Stimulated activated CD8-positive, alpha-beta memory T cell treated with anti-CD3 and anti-CD28 coated beads, Interleukin-12 subunit alpha, Interleukin-12 subunit beta, amount 100 ng/mL, for 4 hours (primary cell): ENCODE measurements at regions not wholly inside any gene's neighbourhood (a gene's known extent, or its start where the extent isn't known, plus 50 kb on each side); places are given as distances from the start of the nearest gene placed in this dataset.
"Not testable (repeated sequence)": the region's sequence is repeated elsewhere in the genome, so short reads cannot be mapped to it uniquely, and the experiment has no call there.

Experiments
- DNase-seq: peaks from one replicate; pipeline ENCODE4 v3.0.0-alpha.2; 2020; ENCODE audit warnings: low read depth

DNA sequence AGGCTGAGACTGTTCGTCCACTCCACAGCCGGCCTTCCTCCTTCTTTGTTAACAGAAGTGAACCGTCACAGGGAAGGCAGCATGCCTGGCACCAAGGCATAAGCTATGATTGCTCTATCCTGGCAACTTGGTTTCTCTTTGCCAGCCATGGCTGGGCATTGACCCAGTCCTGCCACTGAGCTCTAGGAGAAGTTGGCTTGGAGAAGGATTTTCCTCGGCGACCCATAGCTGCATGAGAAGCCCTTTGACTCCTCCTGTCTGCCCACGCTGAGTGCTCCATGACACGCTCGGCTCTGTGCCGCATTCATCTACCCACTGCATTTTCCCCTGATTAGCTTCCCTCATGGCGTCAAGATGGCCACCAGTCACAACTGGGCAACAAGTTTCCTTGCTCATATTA lies 111.8 kb upstream of the EXOC2 start:
- no peak for DNase-seq

DNA sequence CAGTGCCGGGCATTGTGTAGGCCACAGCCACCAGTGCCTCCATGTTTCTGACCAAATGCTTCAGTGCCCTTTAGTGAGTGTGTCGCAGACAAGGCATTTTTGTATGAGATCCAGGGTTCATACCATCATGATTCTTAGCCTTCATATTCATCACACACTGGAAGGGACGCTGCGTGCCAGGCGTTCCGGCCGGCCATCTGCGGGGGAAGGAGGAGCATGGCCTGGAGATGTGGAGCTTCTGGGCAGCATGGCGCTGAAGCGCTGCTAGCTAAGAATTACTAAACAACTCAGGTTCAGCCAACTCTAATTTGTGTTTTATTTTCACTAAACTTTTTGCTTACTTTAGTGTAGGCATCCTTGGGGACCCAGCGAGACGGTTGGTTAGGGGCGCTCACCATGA lies 111.4 kb upstream of the EXOC2 start:
- DNase-seq, result no peak

DNA sequence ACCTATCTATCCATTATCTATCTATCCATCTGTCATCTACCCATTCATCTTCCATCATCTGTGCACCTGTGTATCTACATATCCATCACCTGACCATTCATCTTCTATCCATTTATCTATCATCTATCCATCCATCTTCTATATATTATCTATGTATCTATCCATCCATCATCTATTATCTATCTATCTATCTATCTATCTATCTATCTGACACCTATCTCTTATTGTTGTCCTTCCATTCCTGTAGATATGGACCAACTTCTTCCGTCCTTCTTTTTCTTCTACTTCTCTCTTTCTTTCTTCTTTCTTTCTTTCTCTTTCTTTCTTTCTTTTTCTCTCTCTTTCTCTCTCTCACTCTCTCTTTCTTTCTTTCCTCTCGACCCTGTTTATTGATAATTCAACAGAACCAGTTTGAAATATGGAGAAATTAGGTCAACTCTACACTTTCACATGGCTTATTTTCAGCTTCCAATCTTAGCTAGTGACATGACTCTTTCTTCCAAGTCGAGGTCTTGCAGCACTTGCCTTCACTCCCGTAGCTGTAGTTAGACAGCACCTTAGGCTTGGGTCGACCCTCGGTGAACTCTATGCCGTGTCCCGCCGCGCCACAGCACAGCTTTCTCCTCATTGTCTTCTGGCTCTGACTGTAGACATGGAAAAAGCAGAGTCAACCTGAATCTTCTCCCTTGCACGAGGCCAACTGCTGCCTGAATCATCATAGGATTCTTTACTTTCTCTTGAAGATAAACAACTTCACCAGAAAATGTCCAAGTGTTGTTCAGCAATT lies 110.4 kb upstream of the EXOC2 start:
- no peak for DNase-seq

DNA sequence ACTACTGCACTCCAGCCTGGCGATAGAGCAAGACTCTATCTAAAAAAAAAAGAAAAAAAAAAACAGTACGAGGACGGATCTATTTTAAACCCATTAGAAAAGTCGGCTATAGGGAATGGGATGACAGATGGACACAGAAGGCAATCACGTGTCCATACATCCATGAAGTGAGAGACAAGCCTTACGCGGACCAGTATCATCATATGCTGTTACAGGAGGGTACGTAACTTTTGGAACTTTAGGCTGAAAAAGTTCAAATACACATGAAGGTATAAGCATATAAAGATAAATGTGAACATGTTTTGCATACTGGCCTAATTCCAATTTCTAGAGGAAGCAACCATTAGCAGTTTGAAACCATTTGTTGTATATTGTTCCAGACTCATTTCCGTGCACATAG lies 109.8 kb upstream of the EXOC2 start:
- no peak for DNase-seq

DNA sequence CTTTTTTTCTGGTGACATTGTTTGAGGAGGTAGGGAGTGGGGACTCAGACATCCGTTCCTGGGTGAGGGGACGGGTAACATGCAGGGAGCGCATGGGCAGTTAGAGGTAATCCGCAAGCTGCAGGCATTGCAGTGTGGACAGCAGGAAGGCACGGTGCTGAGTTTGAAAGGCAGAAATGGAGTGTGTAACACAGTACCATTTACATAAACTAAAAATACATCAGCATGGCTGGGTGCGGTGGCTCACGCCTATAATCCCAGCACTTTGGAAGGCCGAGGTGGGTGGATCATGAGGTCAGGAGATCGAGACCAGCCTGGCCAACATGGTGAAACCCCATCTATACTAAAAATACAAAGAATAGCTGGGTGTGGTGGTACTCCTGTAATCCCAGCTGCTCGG lies 109.3 kb upstream of the EXOC2 start:
- DNase-seq, result not testable (repeated sequence)

- no peak for DNase-seq
These were observed 106.8 kb upstream of the EXOC2 start for GRCh38 chr6:799769-800168.

DNA sequence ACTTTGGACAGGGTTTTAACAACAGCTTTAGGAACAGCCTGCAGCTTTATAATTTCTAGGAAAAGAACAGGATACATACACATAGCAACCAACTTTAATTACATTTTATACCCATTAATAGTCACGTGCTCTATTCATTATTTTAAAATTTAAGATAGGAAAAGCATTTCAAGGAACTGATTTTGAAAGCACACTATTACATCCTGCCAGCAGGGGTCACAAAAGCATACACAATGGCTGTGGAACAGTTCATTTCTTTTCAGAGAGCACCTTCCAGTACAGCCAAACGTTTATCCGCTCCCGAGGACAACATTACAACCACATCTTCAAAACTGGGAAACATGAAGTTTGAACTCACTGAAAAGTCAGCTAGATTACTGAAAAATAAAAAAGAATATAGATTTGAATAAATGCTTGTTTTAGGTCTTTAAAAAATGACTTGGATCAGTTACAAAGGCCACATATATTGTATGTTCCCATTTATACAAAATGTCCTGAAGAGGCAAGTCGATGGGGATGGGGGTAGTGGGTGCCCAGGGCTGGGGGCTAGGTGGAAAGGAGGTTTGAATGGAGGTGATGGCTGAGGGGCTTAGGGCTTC lies 104.6 kb upstream of the EXOC2 start:
- DNase-seq, result no peak

- no peak for DNase-seq
These were observed 102.2 kb upstream of the EXOC2 start for GRCh38 chr6:795046-795685.

- DNase-seq, result no peak
These were observed 100.3 kb upstream of the EXOC2 start for GRCh38 chr6:793261-793660.

- DNase-seq, result no peak
These were observed 99.7 kb upstream of the EXOC2 start for GRCh38 chr6:792662-793061.

DNA sequence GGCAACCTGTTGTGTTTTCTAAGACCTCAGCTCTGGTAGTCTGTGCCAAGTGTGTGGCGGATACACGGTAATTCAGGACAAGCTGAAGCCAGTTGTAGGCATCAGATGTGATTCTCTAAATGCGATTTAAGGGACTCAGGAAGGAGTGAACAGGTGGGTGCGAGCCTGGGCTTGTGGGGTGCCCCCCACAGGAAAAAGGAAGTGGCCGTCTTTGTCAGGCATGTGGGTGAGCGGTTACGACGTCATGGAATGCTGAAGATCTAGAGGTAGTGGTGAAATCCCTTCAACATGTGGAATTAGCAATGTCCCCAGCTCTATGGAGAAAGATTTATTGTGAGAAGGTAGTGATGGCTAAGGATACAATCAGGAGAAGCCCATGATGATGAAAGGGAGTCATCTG lies 95.1 kb upstream of the EXOC2 start:
- peak; percentile 10 for DNase-seq

- no peak for DNase-seq
These were observed 94.2 kb upstream of the EXOC2 start for GRCh38 chr6:786946-787763.

GRCh38 chr6:783966-784735 lies 91.2 kb upstream of the EXOC2 start:
- no peak for DNase-seq

GRCh38 chr6:782141-782540 lies 89.2 kb upstream of the EXOC2 start:
- no peak for DNase-seq

GRCh38 chr6:781350-781961 lies 88.5 kb upstream of the EXOC2 start:
- DNase-seq, result no peak

DNA sequence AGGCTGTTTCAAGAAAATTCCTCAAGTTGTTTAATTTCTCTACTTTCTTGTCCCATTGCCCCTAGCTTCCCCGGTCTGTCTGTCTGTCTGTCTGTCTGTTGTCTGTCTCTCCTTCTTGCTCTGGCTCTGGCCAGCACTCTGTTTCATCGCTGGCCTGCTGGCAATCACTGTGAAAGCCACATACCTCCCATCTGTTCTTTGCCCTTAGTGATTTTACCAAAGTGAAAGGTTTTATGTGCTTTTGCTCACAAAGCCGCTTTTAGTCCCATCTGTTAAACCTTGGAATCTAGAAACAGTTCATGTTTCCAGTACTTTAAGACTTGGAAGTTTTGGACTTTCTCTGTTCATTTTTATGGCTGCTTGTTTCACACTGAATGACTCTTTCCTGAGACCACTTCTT lies 87.8 kb upstream of the EXOC2 start:
- no peak for DNase-seq

GRCh38 chr6:776951-777350 lies 84.0 kb upstream of the EXOC2 start:
- no peak for DNase-seq

DNA sequence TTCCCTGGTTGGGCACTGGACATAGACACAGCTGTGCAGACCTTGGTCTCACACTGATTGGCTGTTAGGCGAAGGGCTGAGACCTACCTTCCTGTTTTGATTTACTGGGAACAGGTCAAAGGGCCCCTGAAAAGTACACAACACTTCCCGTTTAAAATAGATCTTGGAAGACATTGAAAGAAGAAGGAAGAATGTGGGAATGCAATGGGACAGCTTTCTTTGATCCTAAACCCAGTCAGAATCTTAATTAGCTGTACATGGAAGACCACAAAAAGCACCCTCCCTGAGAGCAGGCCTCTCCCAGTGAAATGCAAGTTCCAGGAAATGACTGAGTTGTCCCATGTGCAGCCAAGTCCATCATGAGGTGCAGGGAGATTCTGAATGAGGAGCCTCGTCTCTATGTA lies 83.6 kb upstream of the EXOC2 start:
- no peak for DNase-seq

GRCh38 chr6:775863-776262 lies 82.9 kb upstream of the EXOC2 start:
- DNase-seq, result no peak

- not testable (repeated sequence) for DNase-seq
These were observed 78.7 kb upstream of the EXOC2 start for GRCh38 chr6:771683-772082.

DNA sequence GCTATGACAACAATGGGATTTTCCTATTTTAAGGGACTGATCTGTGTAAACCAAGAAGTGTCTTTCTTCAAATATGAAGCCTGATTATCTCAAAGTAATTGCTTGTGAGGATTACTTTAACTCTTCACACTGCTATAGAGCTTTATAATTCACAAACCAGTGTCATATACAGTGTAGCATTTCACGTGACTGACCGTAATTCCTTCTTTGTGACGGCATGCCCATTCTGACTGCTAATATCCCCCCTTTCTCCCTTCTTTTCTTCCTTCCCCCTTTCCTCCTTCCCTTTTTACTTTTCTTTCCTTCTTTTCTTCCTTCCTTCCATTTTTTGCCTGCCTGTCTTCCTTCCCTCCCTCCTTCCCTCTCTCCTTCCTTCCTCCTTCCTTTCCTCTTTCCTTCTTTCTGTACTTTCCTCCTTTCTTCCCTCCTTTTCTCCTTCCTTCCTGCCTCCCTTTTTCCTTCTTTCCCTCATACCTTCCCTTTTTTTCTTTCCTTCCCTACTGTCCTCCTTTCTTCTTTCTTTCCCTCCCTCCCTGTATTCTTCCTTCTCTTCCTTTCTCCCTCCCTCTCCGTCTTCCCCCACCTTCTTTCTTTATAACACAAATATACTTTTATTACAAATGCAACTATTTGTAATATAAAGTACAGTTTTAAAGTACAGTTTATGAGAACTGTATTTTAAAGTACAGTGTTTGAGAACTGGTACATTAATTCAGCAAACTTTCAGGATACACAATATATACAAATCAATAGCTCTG lies 75.0 kb upstream of the EXOC2 start:
- DNase-seq, result no peak
